Stimulated activated memory B cell treated with anti-CD40 and anti-IgM and Interleukin-4, amounts not matched to agents 10 μg/mL and 1 μg/mL and 100 μg/mL, for 72 hours (primary cell): ENCODE measurements at regions not wholly inside any gene's neighbourhood (a gene's known extent, or its start where the extent isn't known, plus 50 kb on each side); places are given as distances from the start of the nearest gene placed in this dataset.

ENCODE experiments used
- ATAC-seq: fragments of 150-1000 bp; cut with Tn5 transposase; 2 replicates; pipeline ENCODE4 v1.10.0; 2021
- H3K27ac Mint-ChIP-seq: one replicate; pipeline ENCODE4 v1.8.0; 2022; ENCODE audit warnings: mild to moderate bottlenecking, mixed read lengths
- H3K27me3 Mint-ChIP-seq: one replicate; pipeline ENCODE4 v1.8.0; 2022; ENCODE audit warnings: mixed read lengths
- H3K36me3 Mint-ChIP-seq: one replicate; pipeline ENCODE4 v1.8.0; 2022; ENCODE audit warnings: mixed read lengths
- H3K4me1 Mint-ChIP-seq: one replicate; pipeline ENCODE4 v1.8.0; 2022; ENCODE audit warnings: mixed read lengths
- H3K4me3 Mint-ChIP-seq: one replicate; pipeline ENCODE4 v1.8.0; 2022; ENCODE audit warnings: mild to moderate bottlenecking, moderate library complexity, mixed read lengths
- H3K9me3 Mint-ChIP-seq: one replicate; pipeline ENCODE4 v1.8.0; 2022; ENCODE audit warnings: mixed read lengths

DNA sequence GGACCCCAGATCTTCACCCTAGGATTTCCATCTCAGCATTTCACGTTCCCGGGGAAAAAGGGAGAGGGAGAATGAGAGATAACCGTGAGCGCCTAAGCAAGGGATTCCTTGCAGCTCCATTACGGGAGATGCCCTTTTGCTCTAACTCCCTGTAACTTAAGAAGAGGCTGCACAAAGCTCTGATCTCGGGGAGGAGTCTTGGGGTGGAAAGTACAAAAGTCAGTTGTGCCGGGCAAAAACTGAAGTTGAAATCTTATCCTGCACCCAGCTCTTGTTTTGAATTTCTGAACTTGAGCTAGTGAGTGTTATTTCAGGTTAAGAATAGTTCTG, 256.4 kb upstream of the SOX21 start:
- Mint-ChIP-seq H3K4me3 (no peak overlapping the region), H3K9me3 (no peaks in the 10 kb centered on the region), H3K36me3 (no peaks in the 10 kb centered on the region), H3K4me1 (peaks cover 6% of the 10 kb centered on the region), H3K27ac (no peak overlapping the region), H3K27me3 (peaks cover 38% of the 10 kb centered on the region)
- no peak for ATAC-seq

- no peaks in the 10 kb centered on the region for H3K9me3 Mint-ChIP-seq
- H3K4me1 Mint-ChIP-seq, result peaks cover 6% of the 10 kb centered on the region
- no peak overlapping the region for H3K27ac Mint-ChIP-seq
- ATAC-seq, result peak; percentile 36
- H3K4me3 Mint-ChIP-seq, result no peak overlapping the region
- peaks cover 38% of the 10 kb centered on the region for H3K27me3 Mint-ChIP-seq
- H3K36me3 Mint-ChIP-seq, result no peaks in the 10 kb centered on the region
Measured at GRCh38 chr13:94968040-94968756, 255.9 kb upstream of the SOX21 start.

DNA sequence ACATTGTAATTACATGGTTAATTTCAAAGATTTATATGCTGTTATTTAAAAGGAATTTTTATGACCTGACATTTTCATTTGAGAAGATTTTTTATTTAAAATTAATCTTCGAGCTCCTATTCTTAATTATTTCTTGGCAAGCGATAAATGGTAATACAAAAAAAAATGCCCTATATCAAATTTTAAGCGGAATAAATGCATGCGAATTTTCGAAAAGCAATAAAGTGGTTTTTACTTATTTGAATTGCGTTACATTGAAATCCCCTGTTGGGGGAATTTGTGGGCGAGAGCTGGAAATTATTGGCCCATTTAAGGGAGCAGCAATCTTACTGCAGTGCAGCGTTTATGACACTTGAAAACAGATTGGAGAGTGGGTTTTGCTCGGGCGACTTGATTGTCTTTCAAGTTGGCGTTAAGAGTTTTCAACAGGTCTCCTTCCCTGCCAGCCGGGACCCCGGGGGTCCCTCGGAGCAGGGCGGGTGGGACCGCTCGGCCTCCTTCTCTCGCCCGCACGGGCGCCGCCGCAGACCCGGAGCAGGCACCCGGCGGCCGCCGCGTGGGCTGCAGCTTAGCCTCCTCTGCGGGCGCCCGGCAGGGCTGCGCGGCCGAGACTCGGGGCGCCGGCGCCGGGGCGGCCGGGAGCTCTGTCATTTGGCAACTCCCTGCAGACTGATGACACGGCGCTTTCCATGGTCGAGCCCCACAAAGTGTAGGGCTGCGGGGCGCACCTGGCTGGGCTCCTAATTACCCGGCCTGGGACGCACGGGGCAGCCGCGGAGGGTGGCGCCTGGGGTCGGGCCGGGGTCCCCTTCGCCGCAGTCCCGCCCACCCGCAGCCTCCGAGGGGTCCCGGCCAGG, 255.1 kb upstream of the SOX21 start:
- H3K4me3 Mint-ChIP-seq, result no peak overlapping the region
- H3K9me3 Mint-ChIP-seq, result no peaks in the 10 kb centered on the region
- H3K4me1 Mint-ChIP-seq, result peaks cover 6% of the 10 kb centered on the region
- peaks cover 38% of the 10 kb centered on the region for H3K27me3 Mint-ChIP-seq
- peak; percentile 58 for ATAC-seq
- no peaks in the 10 kb centered on the region for H3K36me3 Mint-ChIP-seq
- no peak overlapping the region for H3K27ac Mint-ChIP-seq

DNA sequence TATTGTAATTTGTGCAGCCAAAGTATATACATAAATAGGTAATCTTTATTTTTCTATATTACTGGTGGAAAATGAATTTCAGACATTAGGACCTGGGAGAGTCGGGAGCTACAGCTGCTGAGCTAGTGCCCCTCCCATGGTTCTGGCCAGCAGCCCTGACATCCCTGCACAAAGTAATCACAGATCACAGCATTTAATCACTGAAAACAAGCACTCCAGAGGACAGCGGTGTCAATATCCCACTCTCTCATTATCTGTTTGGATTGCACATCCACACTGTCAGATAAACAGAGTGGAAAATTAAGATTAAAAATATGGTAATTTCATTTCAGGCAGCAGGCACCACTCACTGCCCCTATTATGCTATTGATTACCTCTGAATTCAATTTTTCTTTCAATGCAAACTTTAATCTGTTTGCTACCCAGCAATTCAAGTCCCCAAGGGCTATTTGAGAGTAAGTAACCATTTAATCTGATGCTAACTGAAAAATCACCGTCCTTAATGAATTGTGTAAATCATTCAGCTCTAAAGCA, 254.1 kb upstream of the SOX21 start:
- Mint-ChIP-seq H3K4me3 (no peak overlapping the region), H3K27me3 (peaks cover 38% of the 10 kb centered on the region), H3K4me1 (peaks cover 6% of the 10 kb centered on the region), H3K27ac (no peak overlapping the region), H3K36me3 (no peaks in the 10 kb centered on the region), H3K9me3 (no peaks in the 10 kb centered on the region)
- ATAC-seq, result no peak

GRCh38 chr13:94959626-94960025, 247.3 kb upstream of the SOX21 start:
- H3K4me3 Mint-ChIP-seq, result no peak overlapping the region
- ATAC-seq, result no peak
- no peaks in the 10 kb centered on the region for H3K9me3 Mint-ChIP-seq
- no peaks in the 10 kb centered on the region for H3K27me3 Mint-ChIP-seq
- no peaks in the 10 kb centered on the region for H3K4me1 Mint-ChIP-seq
- no peaks in the 10 kb centered on the region for H3K36me3 Mint-ChIP-seq
- no peak overlapping the region for H3K27ac Mint-ChIP-seq

- Mint-ChIP-seq H3K27ac (no peak overlapping the region), H3K9me3 (peaks cover 6% of the 10 kb centered on the region), H3K4me1 (no peaks in the 10 kb centered on the region), H3K36me3 (no peaks in the 10 kb centered on the region), H3K4me3 (no peak overlapping the region), H3K27me3 (no peaks in the 10 kb centered on the region)
- no peak for ATAC-seq
Measured at GRCh38 chr13:94956417-94957110, 244.2 kb upstream of the SOX21 start.

DNA sequence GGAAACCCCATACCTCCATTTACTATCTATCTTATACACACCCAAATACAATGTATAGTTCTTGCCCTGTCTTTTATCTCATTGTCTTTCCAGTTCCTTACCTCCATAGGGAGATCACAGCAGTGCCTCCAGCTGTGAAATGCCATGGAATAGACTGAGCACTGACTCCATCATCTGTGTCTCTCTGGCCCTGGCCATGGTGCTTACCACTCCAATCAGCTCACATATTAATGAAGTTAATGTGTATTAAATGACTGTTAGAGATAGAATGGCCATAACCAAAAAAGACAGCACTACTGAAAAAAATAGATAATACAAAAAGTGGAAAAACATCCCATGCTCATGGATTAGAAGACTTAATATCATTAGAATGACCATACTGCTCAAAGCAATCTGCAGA, 240.4 kb upstream of the SOX21 start:
- Mint-ChIP-seq H3K4me3 (no peak overlapping the region), H3K27me3 (no peaks in the 10 kb centered on the region), H3K36me3 (no peaks in the 10 kb centered on the region), H3K9me3 (peaks cover 6% of the 10 kb centered on the region), H3K27ac (no peak overlapping the region), H3K4me1 (no peaks in the 10 kb centered on the region)
- no peak for ATAC-seq

- Mint-ChIP-seq H3K4me1 (no peaks in the 10 kb centered on the region), H3K4me3 (no peak overlapping the region), H3K27ac (no peak overlapping the region), H3K36me3 (no peaks in the 10 kb centered on the region), H3K27me3 (peaks cover 12% of the 10 kb centered on the region), H3K9me3 (peaks cover 6% of the 10 kb centered on the region)
- ATAC-seq, result no peak
Measured at GRCh38 chr13:94950303-94950702, 238.0 kb upstream of the SOX21 start.

DNA sequence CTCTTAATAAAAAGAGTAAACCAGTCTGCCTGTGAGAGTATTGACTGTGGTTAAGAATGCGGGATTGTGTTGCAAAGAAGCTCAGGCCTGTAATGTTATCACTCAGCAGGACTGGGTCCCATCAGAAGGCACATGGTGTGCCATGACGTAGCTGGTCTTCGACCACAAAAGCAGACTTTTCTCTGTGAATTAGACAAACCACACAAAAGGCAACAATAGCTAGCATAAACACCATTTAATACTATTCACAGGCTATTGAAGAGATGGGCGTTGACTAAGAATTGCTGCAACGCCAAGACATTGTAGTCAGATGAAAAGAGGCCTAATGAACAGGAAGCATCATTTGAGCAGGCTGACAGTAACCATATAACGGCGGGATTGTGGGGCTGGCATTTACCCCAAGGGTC, 235.6 kb upstream of the SOX21 start:
- no peaks in the 10 kb centered on the region for H3K36me3 Mint-ChIP-seq
- peaks cover 12% of the 10 kb centered on the region for H3K27me3 Mint-ChIP-seq
- no peak overlapping the region for H3K27ac Mint-ChIP-seq
- no peak for ATAC-seq
- no peak overlapping the region for H3K4me3 Mint-ChIP-seq
- H3K9me3 Mint-ChIP-seq, result peaks cover 2% of the 10 kb centered on the region
- no peaks in the 10 kb centered on the region for H3K4me1 Mint-ChIP-seq

DNA sequence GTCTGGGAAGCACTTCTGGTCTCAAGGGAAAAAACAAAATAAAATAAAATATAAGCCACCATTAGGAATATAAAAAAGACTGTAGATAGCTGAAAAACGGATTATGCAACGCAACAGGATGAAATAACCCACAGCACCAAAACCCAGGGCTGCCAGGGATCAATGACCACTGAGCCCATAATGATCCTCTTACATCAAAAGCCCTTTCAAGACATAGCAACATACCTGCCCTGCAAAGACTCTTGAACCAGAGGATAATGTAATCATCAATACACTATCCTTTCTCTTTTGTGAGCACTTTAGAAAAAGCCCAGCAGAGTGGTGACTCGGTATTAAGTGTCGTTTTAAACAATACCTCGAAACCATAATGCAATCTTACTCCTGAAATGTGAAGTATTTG, 235.0 kb upstream of the SOX21 start:
- no peaks in the 10 kb centered on the region for H3K9me3 Mint-ChIP-seq
- no peaks in the 10 kb centered on the region for H3K4me1 Mint-ChIP-seq
- H3K27ac Mint-ChIP-seq, result no peak overlapping the region
- H3K27me3 Mint-ChIP-seq, result peaks cover 12% of the 10 kb centered on the region
- H3K4me3 Mint-ChIP-seq, result no peak overlapping the region
- H3K36me3 Mint-ChIP-seq, result no peaks in the 10 kb centered on the region
- ATAC-seq, result no peak

GRCh38 chr13:94946039-94946438, 233.7 kb upstream of the SOX21 start:
- Mint-ChIP-seq H3K4me3 (no peak overlapping the region), H3K4me1 (no peaks in the 10 kb centered on the region), H3K9me3 (no peaks in the 10 kb centered on the region), H3K27me3 (peaks cover 12% of the 10 kb centered on the region), H3K27ac (no peak overlapping the region), H3K36me3 (no peaks in the 10 kb centered on the region)
- no peak for ATAC-seq

DNA sequence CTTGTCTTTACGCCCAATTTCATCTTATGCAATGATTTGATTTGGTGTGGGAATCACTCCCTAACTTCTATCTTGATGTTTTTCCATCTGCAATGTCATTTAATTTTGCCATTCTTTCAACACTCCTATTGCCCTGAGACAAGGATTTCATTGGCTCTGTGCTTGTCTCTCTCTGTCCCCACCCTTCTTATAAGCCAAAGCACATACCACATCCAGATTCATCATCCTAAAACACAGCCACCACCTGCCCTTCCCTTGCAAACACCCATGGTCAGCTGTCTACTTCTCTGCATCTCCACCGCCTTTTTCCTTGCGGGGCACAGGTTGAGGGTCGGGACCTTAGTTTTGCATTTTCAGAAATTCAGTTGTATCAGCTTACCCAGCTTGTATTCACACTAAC, 225.8 kb upstream of the SOX21 start:
- Mint-ChIP-seq H3K9me3 (no peaks in the 10 kb centered on the region), H3K4me3 (no peak overlapping the region), H3K27ac (no peak overlapping the region), H3K36me3 (no peaks in the 10 kb centered on the region), H3K27me3 (no peaks in the 10 kb centered on the region), H3K4me1 (no peaks in the 10 kb centered on the region)
- no peak for ATAC-seq

- H3K27me3 Mint-ChIP-seq, result no peaks in the 10 kb centered on the region
- no peak overlapping the region for H3K4me3 Mint-ChIP-seq
- H3K9me3 Mint-ChIP-seq, result no peaks in the 10 kb centered on the region
Measured at GRCh38 chr13:94936633-94937032, 224.3 kb upstream of the SOX21 start.

GRCh38 chr13:94933936-94934335, 221.6 kb upstream of the SOX21 start:
- no peaks in the 10 kb centered on the region for H3K27me3 Mint-ChIP-seq

More at GRCh38 chr13:94936633-94937032, 224.3 kb upstream of the SOX21 start:
- no peak for ATAC-seq
- no peaks in the 10 kb centered on the region for H3K4me1 Mint-ChIP-seq
- no peaks in the 10 kb centered on the region for H3K36me3 Mint-ChIP-seq
- H3K27ac Mint-ChIP-seq, result no peak overlapping the region

DNA sequence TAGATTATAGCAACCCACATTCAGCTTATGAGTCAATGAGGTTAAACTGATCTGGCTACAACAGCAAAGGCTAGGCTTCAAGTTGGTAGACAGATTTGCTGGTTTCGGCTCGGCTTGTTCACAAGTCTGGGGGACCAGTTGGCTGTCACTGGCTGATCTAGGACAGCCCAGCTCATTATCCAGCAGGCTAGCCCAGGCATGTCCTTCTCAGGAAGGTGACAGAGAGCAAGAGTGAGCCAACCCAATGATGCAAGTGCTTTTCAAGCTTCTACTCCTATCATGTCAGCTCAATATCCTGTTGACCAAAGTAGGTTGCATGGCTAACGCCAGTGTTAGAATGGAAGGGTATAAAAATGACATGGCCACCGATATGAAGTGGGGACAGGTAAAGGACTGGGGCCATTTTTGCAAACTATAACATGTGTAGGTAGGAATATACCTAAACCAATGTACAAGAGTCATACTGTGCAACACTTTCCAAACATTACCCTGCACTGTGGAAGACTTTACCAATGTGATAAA, 220.9 kb upstream of the SOX21 start:
- H3K27me3 Mint-ChIP-seq, result no peaks in the 10 kb centered on the region
- H3K36me3 Mint-ChIP-seq, result no peaks in the 10 kb centered on the region
- no peak overlapping the region for H3K27ac Mint-ChIP-seq
- no peak for ATAC-seq
- no peaks in the 10 kb centered on the region for H3K9me3 Mint-ChIP-seq
- no peaks in the 10 kb centered on the region for H3K4me1 Mint-ChIP-seq
- H3K4me3 Mint-ChIP-seq, result no peak overlapping the region

More at GRCh38 chr13:94933936-94934335, 221.6 kb upstream of the SOX21 start:
- H3K9me3 Mint-ChIP-seq, result no peaks in the 10 kb centered on the region
- H3K4me1 Mint-ChIP-seq, result no peaks in the 10 kb centered on the region
- H3K27ac Mint-ChIP-seq, result no peak overlapping the region
- no peak for ATAC-seq
- no peaks in the 10 kb centered on the region for H3K36me3 Mint-ChIP-seq
- no peak overlapping the region for H3K4me3 Mint-ChIP-seq
